Epidermal melanocyte (primary cell): ENCODE measurements at regions not wholly inside any gene's neighbourhood (a gene's known extent, or its start where the extent isn't known, plus 50 kb on each side); places are given as distances from the start of the nearest gene placed in this dataset.
"Not testable (repeated sequence)": the region's sequence is repeated elsewhere in the genome, so short reads cannot be mapped to it uniquely, and the experiment has no call there.

ENCODE experiments used
- DNase-seq: peaks from one replicate; pipeline ENCODE4 v3.0.0; 2011; ENCODE audit warnings: low spot score; ENCODE audit not compliant: insufficient read length

GRCh38 chr6:6970851-6971250, 136.9 kb upstream of the RREB1 start:
- no peak for DNase-seq

DNA sequence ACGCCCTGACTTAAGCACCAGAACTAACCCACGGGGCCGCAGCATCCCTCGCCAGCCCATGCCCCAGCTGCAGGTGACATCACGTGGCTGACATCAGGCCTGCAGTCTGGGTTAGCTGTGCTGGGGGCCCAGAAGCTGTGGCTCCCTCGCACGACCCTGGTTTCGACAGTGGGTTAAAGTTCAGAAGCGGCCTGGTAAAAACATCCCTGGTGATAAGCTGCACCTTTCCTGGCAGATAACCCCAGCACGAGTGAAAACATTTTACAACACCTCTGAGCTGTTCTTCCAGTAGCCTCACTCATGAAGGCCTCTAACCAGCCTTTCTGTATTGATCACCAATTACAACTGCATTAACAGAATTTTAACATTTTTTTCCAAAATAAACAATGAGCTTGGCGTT, 136.4 kb upstream of the RREB1 start:
- DNase-seq, result no peak

DNA sequence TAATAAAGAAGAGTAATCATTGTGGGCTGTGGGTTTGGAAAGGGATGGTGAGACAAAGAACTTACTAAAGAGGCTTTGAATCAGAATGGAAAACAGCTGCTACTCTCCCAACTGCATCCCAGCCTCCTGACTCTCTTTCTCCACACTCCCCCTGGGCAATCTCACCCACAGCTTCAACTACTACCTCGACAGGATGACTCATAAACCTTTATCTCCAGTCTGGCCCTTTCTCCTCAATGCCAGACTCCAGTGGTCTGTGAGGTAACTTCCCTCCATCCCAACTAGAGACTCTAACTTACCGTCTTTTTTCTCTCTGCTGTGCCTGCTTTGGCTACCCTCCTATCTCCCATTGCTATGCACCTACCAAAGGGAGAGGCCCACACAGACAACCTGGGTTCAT, 135.3 kb upstream of the RREB1 start:
- DNase-seq, result no peak

- no peak for DNase-seq
Observed at GRCh38 chr6:6973721-6974120, 134.0 kb upstream of the RREB1 start.

GRCh38 chr6:6975459-6976111, 132.2 kb upstream of the RREB1 start:
- DNase-seq, result no peak

DNA sequence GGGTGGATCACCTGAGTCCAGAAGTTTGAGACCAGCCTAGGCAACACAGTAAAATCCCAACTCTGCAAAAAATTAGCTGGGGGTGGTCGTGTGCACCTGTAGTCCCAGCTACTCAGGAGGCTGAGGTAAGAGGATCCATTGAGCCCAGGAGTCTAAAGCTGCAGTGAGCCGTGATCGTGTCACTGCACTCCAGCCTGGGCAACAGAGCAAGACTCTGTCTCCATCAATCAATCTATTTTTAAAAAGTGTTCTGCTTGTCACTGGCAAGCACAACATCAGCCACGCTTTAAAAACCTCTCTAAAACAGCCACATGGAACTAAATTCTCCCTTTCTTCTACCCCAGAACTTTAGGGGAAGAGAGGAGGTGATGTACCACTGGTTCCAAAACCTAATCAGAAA, 131.6 kb upstream of the RREB1 start:
- no peak for DNase-seq

DNA sequence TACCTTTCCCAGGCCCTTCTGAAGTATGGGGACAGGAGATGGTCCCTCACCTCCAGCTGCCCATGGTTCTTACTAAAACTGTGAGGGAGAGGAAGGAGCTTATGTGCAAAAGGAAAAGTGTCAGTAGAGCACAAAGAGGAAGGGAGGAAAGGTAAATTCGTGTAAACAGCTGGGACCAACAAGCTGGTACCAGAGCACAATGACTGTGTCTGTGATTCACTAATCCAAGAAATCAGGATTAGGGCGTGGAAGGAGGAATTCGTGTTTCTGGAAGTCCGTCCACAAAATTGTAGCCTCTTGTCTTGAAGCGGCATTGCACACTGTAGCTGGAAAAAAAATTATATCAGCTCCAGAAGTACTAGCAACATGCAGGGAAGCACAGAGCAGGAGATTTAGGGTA, 129.0 kb upstream of the RREB1 start:
- no peak for DNase-seq

GRCh38 chr6:6980999-6981597, 126.7 kb upstream of the RREB1 start:
- no peak for DNase-seq

DNA sequence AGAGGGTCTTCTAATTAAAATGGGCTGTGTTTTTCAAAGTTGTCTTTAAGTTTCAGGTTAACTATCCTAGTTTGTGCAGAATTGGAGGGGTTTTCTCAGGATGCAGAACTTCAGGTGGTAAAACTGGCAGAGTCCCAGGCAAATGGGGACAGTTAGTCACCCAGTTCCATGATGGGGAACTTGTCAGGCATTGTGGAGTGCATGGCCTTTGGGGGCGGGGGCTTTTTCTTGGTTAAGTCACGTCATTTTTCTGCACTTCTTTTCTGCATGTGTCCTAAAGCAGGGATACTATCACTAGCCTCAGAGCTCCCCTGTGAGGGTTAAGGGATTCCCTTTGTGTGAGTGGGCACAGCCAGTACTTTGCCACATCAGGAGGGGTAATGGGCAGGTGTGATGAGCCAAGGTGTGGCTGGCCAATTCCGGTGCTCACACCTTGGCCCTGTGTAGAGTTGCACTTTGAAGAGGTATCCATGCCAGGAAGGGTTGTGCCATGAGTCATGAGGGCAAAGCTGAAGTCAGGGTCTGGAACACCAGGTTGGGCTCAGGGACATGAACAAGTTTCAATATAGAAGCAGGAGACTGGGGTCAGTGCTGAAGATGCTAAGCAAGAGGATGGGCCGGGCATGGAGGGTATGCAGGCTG, 126.0 kb upstream of the RREB1 start:
- no peak for DNase-seq

DNA sequence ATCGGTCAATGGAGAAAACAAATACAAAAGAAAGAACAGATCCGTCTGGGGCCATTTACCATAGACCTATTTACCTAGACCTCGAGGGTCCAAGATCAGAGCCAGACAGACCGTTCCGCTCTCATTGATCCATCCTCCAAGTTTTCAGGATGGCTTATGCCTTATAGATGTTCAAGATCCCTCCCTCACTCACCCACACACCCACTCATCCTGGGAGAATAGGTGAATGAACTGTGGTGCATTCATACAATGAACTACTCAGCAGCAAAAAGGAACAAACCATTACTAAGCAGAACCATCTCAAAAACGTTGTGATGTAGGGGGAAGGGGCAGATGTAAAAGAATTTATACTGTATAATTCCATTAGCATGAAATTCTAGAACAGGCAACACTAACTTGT, 125.1 kb upstream of the RREB1 start:
- DNase-seq, result no peak

DNA sequence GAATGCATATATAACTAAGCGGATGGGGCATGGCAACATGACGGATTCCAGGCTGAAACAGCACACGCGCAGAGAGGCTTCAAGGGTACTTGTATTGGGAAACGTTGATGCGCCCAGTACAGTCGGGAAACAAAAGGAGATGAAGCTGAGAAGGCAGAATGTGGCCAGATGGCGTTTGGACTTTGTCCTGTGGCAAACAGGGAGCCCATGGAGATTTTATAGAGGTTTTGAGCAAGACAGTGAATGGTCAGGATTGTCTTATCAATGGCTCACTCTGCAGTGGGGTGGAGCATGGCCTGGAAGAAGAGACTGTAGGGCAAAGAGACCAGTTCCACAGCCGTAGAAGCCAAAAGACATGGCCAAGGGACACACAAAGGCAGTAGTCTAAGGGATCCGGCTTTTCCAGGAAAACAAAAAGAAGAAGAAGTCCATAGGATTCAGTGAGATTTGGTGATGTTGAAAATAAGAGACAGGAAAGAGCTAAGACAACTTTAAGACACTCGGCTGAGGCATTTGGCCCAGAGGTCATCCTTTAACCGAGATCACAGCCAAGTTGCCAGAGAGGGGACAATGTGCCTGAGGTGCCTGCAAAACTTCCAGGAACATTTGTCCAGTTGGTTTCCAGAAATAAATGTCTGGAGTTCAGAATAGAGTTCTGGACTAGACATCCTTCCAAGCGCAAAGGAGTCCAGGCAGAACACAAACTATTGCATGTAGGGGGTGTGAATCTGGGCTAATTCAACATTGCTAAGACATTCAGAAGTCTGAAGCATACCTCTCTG, 123.0 kb upstream of the RREB1 start:
- no peak for DNase-seq

DNA sequence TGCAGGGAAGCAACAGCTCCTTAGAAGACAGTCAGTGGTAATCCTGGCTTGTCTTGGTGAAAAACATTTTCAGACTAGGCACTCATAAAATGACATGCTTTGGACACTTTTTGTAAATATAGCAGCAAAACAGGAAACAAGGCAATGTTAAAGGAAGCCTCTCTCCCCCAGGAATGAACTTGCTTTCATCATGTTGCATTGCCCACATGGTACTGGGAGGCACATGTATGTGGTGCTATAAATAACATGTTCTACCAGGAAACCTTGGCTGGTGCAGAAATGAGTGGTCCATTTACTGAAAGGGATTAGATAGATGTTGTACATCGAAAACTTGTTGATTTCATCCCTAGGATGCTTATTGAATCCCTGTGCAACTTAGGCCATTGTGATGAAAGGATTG, 121.4 kb upstream of the RREB1 start:
- DNase-seq, result no peak

- DNase-seq, result no peak
Observed at GRCh38 chr6:6987749-6988148, 120.0 kb upstream of the RREB1 start.

DNA sequence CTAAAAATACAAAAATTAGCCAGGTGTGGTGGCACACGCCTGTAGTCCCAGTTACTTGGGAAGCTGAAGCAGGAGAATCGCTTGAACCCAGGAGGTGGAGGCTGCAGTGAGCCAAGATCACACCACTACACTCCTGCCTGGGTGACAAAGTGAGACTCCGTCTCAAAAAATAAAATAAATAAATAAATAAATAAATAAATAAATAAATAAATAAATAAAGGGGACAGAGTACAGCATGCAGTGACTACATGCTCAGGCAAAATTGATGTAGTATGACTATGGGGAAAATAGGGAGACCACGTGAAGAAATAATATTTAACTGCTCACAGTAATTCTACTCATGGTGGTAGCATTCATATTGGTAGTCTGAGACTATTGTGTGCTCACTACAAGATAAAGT, 117.7 kb upstream of the RREB1 start:
- DNase-seq, result not testable (repeated sequence)

- DNase-seq, result no peak
Observed at GRCh38 chr6:6993503-6994237, 114.1 kb upstream of the RREB1 start.

DNA sequence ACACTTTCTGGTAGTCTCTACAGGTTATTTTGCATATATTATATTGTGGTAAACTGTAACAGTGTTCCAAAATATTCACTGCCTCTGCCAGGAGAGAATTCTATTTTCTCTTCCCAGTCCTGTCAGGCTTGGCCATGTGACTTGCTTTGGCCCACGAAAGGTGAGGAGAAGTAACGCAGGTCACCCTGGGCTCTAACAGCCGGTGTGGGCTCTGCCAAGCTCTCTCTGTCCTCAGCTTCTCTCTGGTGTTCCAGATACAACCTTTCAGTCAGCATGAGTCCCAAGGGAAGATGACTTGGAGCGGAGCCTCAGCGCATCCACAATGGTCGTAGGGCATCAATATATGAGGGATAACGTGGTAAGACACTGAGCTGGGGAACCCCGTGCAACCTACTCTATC, 113.0 kb upstream of the RREB1 start:
- DNase-seq, result no peak

DNA sequence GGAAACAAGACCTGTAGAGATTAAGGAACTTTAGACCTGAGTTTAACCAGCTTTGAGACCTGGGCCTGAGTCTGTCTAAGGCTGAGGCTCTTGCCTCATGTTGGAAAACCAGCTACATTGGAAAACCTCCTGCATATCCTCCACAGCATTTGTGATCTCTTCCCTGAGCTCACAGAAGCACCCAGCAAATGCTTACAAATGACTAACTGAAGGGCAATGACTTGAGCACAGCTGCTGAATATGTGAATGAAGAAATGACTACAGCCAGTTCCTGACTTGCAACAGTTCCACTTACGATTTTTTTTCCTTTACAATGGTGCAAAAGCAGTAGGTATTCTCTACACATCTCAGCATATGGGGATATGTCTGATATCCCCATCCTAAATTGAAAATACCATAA, 112.4 kb upstream of the RREB1 start:
- DNase-seq, result no peak

GRCh38 chr6:6996124-6996523, 111.6 kb upstream of the RREB1 start:
- DNase-seq, result no peak

- DNase-seq, result no peak
Observed at GRCh38 chr6:6997263-6998193, 110.2 kb upstream of the RREB1 start.

GRCh38 chr6:6998194-6998569, 109.6 kb upstream of the RREB1 start:
- DNase-seq, result no peak
